CD1c-positive myeloid dendritic cell (primary cell): ENCODE measurements at regions not wholly inside any gene's neighbourhood (a gene's known extent, or its start where the extent isn't known, plus 50 kb on each side); places are given as distances from the start of the nearest gene placed in this dataset.

ENCODE experiments used
- DNase-seq: peaks from one replicate; pipeline ENCODE4 v3.0.0-alpha.2; 2016; ENCODE audit errors: extremely low spot score

DNA sequence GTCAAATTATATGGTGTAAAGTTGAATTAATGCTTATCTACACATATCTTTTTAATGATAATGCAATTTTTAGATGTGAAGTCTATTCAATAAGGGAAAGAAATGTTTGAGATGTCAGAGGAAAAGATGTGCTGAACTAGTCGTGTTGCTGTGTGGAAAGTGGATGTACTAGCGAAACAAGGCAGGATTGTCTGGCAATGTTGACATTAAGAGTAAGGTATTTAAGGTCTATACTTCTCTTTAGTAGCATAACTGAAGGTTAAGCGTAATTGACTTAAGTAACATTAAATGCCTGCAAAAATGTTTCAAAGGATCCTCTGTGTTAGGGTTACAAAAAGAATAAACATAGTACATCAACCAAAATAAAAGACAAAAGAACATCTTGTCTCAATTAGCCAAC lies 787.3 kb upstream of the KLHL1 start:
- no peak for DNase-seq

DNA sequence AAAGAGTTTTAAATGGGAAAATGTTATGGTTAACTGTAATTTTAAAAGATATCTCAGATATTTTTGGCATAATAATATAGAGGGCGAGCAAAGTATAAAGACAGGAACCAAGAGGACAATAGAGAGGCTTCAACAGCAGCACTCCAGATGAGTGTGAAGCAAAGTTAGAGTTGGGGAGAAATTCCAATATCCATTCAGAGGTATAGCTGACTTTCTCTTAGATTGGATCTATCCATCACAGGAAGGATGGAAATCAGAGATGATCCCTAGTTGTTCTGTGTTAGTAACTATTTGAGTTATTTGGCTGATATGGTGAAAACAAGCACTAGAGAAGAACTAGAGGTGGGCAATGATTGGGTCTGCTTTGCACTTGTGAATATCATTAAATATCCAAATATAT lies 786.0 kb upstream of the KLHL1 start:
- DNase-seq: no peak

DNA sequence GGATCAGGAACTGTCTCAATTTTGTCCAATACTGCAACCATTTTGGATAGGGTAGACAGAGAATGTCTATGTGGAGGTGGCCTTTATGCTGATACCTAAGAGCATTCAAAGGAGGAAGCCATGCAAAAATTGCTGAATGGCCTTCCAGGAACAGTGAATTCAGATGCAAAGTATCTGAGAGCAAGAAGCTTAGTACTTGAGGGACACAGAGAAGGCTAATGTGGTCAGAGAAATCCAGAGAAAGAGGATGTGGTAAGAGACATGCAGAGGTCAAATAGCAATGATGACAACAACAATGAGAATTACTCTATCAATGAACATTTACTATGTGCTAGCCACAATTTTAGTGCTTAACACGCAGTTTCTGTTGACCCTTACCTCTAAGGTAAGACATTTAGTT lies 785.6 kb upstream of the KLHL1 start:
- DNase-seq: no peak

DNA sequence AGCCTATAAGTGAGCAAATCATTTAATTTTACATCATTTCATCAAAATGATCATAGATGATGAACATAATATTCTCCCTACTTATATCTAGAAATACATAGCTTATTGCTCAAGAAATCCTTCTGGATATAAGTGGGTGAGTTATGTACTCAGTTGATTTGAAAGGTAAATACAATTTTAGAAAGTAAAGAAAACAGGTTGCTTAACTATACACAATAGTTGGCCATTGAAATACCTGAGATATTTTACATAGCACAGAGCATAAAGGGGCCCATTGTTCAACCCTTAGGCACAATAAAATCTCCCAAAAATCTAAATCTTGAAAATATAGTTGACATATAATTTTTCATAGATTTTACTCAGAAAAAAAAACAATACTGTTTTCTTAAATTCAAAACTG lies 782.0 kb upstream of the KLHL1 start:
- DNase-seq: no peak

DNA sequence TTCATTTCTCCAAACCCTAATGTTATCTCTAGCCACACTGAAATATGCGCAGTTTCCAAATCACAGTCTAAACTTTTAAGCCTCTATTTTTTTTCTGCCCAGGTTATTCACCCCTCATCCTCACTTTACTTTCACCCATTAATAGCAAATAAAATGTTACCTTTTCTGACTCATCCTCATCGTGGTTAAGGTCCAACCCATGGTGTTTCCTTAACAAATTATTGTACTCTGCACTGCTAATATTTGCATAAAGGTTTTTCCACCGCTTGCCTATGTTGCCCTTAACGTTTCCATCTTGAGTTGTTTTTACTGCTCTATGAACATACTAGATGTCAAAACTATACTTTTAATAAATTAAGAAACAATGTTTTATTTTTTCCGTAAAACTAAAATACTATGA lies 780.9 kb upstream of the KLHL1 start:
- DNase-seq: no peak

DNA sequence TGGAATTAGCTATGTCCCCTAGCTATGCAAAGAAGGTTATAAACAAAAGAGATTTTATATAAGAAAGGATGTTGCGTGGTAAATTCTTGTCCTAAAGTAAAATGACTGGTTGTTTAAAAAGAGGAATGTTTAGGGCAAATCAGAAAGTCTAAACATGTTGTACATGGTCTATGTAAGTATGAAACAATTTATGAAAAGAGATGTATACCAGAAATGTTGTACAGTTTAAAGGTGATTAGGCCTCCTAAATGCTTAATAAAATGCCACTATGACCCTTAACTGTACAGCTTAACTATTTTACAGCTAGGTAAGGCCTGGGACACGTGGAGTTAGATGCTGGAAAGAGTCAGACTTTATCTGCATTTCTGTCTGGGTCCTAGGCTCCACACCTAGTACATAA lies 775.9 kb upstream of the KLHL1 start:
- no peak for DNase-seq

DNA sequence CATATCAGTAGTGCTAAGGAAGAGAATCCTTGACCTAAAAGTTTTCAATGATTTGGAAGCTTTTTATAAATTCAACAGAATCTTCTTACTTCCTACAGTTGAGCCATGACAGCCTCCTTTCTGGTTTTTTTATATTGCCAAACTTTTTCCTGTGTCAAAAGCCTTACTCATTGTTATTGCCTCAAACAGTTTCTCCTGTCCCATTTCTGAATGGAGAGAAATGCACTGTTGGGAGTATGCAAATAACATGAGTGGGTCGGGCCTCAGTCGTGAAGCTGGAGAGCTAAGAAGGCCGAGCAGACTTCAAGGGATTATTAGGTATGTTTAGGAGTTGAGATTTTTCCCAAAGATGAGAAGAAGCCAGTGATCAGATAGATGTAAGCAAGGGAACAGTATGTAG lies 766.4 kb upstream of the KLHL1 start:
- peak; percentile 10 for DNase-seq

DNA sequence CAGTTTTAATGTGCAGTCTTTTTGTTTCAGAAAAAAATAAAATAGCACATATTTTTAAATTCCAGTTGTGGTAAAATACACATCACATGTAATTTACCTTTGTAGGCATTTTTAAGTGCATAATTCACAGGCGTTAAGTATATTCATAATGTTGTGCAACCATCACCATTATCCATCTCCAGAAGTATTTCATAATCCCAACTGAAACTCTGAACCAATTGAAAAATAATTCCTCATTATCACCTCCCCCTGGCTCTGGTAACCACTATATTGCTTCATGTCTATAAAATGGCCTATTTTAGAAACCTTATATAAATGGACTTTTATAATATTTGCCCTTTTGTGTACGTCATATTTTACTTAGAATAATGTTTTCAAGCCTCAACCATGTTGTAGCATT lies 756.5 kb upstream of the KLHL1 start:
- no peak for DNase-seq

DNA sequence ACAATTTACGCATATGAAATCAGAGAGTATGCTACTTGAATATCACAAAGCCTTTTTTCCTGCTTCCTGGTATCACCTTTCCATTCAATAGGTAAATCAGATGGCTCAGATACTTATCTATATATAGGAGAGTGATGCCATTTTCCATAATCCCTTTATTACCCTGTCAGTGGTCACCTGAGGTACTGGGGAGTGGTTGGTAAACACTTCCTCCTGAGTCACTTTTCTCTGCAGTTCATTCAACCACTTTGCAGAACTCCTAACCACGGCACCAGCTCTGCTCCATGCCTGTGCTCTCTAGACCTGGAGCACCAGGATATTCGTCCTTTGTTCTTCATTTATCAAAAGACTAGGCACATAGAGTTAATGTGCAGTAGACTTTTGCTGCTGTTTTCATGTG lies 748.5 kb upstream of the KLHL1 start:
- DNase-seq: no peak

DNA sequence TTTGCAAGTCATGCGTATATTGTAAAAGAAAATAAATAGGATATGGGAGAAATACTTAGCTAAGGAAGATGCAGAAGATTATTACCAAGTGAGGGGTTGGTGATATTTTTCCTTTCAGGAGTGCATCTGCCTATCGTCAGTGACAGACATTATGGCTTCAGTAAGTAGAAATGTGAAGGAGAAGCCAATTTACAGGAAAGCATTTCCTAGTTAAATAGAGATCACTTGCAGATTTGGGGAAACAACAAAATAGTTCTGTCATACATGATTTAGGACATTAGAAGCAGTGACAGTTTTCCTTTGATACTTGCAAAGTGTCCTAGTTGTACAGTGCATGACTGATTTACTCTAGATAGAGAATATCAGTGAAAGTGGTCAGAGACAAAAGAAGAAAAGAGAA lies 747.8 kb upstream of the KLHL1 start:
- DNase-seq: no peak

DNA sequence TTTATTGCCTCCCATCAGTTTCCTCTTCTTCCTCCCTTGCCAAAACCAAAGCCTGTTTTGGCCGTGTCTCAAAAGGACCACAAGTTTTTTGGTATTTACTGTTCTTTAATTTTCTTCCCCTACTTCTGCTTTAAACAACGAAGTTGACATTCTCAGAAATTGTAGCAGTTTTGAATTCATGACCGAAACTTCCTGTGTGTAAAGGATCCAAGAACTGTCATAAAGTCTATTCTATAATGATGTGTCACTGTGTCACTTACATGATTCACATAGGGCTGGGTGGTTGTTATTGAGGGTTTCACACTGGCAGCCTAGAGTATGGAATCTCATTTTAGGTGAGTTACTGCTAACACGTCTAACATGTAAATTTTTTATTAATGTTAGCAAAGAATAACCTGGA lies 741.0 kb upstream of the KLHL1 start:
- peak; percentile 1 for DNase-seq

DNA sequence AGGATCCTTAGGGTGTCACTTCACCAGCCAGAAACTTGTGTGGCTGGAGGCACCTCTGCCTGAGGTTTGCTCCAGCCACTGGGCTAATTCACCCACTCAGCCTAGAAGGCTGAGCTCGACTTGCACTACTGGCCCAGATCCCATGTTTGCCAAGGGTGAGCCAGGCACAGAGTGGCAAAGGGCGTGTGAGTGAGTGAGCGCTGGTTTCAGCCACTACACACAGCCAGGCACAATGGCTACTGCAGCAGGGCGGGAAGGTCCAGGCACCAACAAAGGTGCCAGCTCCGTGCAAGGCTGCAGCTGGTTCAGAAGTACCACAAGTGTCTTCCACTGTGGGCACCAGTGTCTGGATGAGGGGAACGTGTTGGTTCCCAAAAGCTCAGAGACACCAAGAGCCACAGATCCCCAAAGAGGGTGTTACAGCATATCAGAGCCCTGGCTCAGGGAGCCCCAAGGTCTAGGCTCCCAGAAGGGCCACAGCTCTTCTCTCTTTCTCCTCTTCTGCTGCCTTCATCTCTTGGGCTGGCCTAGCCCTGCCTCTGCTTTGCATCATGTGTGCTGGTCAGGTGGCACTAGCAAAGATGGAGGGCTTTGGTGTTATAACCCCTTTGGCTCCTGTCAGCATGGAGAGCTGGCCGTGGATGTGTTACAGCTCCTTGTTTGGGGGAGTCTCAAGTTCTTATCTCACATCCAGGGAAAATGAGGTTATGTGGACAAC lies 736.3 kb upstream of the KLHL1 start:
- DNase-seq: no peak

DNA sequence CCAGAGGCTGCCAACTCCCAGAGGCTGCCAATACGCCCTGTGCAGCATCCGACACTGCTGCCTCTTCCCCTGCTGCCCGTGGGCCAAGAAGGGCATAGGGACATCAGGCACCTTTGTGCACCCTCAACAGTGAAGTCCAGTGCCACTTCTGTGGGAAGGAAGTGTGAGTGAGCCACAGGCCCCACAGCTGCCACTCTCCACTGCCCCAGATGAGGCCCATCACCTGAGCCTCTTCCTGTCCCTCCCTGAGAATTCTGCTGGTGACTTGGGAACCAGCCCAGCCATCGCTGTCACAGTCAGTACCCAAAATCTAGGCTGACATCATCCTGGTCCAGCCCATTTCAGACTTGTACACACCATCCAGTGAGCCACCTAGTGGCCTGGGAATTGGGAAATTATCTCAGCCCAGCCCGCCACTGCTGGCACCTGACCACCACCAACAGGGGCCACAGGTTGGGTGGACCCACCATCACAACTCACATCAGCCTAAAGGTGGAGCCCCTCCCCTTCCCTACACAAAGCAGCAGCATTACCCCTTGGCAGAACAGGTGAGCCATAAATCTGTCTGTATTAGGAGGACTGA lies 733.9 kb upstream of the KLHL1 start:
- no peak for DNase-seq

DNA sequence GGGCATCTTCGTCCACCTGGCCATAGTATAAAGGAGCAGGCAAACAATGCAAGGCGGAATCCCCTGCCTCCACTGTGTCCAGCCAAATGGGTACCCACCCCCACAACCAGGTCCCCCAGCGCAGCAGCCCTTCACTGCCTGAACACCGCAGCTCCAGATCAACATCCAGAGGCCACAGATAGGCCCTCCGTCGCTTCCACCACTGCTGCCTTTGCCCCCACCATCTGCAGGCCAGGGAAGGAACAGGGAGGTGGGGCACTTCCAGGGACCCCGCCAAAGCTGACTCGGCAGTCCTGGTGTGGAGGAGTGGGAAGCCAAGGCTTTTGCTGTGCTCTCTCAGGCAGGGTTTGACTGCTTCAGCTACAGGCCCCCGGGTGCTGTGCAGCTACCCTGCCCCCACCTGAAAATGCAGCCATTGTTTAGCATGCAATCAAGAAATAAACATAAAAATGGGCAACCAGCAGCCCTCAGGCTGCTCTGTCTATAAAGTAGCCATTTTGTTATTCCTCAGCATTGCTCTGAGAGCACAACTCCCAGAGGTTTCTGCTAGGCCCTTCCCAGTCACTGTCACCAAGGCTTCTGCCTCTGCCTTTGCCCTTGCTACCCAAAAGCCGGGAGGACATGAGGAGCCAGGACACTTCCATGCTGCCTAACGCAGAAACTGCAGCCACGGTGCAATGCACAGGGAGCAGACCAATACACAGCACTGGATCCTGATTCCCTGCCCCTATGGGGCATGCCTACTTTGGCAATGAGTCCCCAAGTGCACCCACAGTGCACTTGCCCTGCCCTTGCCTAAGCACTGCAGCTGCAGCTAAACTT lies 733.2 kb upstream of the KLHL1 start:
- no peak for DNase-seq

DNA sequence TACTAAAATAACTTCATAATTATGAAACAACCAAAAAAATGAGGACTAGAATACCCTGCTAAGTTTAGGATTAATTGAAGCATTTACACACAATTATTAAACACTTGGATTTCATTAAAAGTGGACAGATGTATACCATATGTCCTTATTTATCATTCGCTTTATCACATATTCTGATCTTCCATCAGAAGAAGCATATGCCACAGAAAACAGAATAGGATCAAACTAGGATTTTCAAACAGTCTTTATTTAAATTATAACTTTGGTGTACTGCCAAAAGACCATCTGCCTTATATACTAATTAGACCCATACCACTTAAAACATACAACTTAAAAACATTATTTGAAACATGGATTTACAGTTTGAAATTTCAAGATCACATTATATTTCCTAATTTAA lies 727.1 kb upstream of the KLHL1 start:
- no peak for DNase-seq

DNA sequence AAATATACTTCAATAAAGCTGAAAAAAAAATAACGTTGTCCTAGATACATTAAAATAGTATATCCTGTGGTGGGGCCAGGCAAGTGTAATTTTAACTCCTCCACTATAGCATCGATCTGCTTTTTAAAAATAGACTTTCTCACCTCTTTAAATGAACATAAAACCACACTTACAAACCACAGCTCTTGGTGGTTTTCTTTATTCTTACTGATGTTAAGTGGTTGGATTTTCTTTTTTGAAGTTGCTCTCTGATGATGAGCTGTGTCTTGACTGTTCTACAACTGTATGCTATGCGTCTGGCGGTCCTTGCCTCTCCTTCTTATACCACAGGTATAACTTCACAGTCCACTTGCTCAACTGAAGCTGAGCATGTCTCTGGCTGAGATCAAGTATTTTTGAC lies 721.5 kb upstream of the KLHL1 start:
- no peak for DNase-seq

DNA sequence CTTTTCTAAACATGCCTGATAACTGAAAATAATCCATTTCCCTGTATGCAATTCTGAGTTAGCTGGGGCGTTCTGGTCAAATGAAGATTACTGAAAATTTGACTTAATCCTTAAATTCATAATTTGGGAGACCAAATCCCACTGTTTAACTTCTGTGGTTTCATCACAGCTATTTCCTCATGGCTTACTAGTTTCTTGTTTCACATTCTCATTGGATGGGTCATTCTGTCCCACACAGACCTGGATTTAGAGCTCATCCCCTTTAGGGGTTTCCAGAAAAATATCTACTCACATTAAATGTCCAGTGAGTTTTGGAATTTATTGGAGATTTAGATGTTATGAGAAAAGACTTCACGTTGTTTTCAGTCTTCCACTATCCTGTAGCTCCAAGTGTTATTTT lies 709.3 kb upstream of the KLHL1 start:
- DNase-seq: no peak

DNA sequence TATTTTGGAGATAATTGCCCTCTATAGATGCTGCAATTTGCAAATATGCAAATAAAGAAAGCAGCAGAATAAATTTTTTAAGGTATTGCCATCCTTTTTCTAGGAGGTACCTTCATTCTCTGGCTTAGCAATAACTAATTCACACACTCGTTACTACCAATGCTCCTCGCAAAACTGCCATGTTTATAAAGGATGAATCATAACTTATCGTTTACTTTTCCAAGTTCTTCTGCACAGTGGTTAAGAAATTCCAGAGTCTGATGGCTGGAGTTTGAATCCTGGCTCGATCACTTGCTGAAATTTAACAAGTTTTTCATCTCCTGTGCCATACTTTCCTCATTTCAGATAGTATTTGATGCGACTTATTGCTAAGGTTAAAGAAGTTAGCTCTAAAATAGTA lies 708.6 kb upstream of the KLHL1 start:
- no peak for DNase-seq

DNA sequence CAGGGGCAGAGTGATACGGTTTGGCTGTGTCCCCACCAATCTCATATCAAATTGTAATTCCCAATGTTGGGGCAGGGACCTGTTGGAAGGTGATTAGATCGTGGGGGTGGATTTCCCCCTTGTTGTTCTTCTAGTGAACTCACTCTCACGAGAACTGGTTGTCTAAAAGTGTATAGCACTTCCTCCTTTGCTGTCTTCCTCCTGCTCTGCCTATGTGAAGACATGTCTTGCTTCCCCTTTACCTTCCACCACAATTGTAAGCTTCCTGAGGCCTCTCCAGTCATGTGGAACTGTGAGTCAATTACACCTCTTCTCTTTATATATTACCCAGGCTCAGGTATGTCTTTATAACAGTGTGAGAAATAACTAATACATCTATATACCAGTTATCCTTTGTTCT lies 706.4 kb upstream of the KLHL1 start:
- DNase-seq: no peak

DNA sequence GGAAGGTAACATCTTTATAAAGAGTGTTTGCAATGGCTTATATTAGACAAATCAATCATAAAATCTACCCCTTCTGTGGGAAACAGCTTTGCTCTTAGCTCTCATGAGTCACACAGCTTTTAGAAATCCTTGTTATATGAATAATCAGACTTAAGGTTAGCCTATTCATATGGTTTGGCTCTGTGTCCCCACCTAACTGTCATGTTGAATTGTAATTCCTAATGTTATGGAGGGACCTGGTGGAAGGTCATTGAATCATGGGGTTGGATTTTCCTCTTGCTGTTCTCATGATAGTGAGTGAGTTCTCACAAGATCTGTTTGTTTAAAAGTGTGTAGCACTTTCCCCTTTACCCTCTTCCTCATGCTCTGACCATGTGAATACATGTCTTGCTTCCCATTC lies 704.2 kb upstream of the KLHL1 start:
- DNase-seq: no peak

DNA sequence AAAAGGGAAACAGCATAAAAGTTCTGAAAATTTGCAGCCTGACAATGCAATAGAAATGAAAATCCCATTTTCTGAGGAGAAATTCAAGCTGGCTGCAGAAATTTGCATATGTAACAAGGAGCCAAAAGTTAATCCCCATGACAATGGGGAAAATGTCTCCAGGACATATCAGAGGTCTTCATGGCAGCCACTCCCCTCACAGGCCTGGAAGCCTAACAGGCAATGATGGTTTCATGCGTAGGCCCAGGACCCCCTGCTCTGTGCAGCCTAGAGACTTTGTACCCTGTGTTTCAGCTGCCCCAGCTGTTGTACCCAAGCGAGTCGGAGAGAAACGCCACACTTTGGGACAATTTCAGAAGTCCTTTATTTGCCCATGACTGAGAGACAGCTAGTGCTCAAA lies 701.3 kb upstream of the KLHL1 start:
- no peak for DNase-seq

DNA sequence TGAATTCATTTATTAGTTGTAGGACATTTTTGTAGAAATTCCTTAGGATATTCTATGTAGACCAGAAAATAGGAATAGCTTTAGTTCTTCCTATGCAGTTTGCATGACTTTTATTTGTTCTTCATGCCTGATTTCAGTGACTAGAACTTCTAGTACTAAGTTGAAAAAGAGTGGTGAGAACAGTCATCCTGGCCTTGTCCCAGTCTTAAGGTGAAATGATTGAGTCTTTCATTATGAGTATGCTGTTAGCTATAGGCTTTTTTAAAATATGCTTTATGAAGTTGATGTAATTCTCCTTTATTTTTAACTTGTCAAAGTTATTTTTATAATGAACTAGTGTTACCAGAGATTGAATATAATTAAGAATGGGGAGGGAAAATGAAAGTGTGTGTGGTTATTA lies 690.1 kb upstream of the KLHL1 start:
- no peak for DNase-seq

DNA sequence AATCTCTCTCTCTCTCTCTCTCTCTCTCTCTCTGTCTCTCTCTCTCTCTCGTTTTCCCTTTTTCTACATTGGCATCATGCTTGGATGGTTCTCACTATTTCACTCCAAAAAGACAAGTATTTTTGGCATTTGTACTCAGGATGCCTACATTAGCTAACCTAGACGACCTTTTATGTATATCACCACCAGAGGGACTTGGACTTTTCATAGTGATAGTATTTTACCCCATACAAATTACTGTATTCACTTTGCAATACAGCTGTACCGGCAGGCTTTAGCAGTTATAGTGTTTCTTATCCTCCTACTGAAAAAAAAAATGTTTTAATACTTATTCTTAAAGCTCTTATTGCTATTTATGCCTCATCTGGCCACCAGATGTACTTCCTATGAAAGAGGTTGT lies 687.2 kb upstream of the KLHL1 start:
- DNase-seq: no peak
